ENCODE measurements at regions not wholly inside any gene's neighbourhood (a gene's known extent, or its start where the extent isn't known, plus 50 kb on each side); places are given as distances from the start of the nearest gene placed in this dataset.

GRCh38 chr17:45730192-45730591 is 53.9 kb upstream of the CRHR1 start:
- H3K27ac ChIP-seq = no peak overlapping the region
- no peak overlapping the region for H3K4me3 ChIP-seq (ENCODE audit: low read depth, low read length)
- TF ChIP-seq, protein P1, sequence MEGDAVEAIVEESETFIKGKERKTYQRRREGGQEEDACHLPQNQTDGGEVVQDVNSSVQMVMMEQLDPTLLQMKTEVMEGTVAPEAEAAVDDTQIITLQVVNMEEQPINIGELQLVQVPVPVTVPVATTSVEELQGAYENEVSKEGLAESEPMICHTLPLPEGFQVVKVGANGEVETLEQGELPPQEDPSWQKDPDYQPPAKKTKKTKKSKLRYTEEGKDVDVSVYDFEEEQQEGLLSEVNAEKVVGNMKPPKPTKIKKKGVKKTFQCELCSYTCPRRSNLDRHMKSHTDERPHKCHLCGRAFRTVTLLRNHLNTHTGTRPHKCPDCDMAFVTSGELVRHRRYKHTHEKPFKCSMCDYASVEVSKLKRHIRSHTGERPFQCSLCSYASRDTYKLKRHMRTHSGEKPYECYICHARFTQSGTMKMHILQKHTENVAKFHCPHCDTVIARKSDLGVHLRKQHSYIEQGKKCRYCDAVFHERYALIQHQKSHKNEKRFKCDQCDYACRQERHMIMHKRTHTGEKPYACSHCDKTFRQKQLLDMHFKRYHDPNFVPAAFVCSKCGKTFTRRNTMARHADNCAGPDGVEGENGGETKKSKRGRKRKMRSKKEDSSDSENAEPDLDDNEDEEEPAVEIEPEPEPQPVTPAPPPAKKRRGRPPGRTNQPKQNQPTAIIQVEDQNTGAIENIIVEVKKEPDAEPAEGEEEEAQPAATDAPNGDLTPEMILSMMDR (IDR thresholded peaks at IDR 0.05; ENCODE audit: low read depth, low read length) = no peak
- H3K9me3 ChIP-seq (ENCODE audit: severe bottlenecking) = peaks cover 17% of the 10 kb centered on the region
- DNase-seq = no peak
- H3K36me3 ChIP-seq = no peaks in the 10 kb centered on the region
- H3K27me3 ChIP-seq (ENCODE audit: insufficient read depth, low read depth, severe bottlenecking) = no peaks in the 10 kb centered on the region

DNA sequence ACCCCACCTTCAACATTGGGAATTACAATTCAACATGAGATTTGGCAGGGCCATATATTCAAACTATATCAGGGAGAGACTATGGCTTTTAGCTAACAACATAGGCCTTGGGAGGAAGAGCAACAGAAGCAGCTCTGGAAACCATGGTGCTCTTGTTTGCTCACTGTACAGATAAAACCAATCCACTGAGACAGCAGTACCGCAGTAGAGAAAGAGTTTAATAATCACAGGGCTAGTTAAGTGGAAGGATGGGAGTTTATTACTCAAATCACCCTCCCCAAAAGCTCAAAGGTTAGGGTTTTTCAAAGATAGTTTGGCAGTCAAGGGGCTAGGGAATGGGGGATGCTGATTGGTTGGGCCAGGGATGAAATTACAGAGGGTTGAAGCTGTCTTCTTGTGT is 52.7 kb upstream of the CRHR1 start:
- peaks cover 17% of the 10 kb centered on the region for H3K9me3 ChIP-seq (ENCODE audit: severe bottlenecking)
- no peak overlapping the region for H3K27ac ChIP-seq
- TF ChIP-seq, protein P1 (IDR thresholded peaks at IDR 0.05; ENCODE audit: low read depth, low read length) = no peak
- no peaks in the 10 kb centered on the region for H3K36me3 ChIP-seq
- H3K4me3 ChIP-seq (ENCODE audit: low read depth, low read length) = no peak overlapping the region
- DNase-seq = no peak
- no peaks in the 10 kb centered on the region for H3K27me3 ChIP-seq (ENCODE audit: insufficient read depth, low read depth, severe bottlenecking)

DNA sequence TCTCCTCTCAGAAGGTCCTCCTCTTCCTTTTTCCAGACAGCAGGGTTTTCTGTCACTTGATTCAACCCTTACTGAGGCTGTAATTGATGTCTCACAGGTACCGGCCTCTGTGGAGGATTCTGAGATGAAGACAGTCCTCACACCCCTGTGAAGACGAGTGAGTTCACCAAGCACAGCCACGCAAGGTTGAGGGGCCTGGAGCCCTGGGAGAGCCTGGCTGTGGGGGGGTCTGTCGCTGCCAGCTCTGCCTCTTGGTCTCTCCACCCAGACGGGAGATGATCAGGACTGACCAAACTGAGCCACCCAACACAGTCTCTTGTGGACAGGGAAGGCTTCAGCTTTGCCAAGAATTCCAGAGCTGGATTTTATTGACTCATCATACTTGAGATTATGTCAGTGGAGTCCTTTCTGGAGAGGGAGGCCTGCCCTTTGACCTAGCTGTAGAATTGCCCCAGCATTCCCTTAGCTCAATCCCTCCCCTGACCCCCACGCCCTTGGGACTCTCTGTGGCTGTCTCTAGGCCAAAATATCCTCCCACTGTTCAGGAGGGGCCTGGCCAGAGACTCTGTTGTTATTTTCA is 51.1 kb upstream of the CRHR1 start:
- Histone ChIP-seq H3K9me3 (ENCODE audit: severe bottlenecking) (peaks cover 17% of the 10 kb centered on the region), H3K27me3 (ENCODE audit: insufficient read depth, low read depth, severe bottlenecking) (no peaks in the 10 kb centered on the region), H3K27ac (no peak overlapping the region), H3K36me3 (no peaks in the 10 kb centered on the region), H3K4me3 (ENCODE audit: low read depth, low read length) (no peak overlapping the region)
- no peak for DNase-seq
- TF ChIP-seq, protein P1 (IDR thresholded peaks at IDR 0.05; ENCODE audit: low read depth, low read length) = no peak

DNA sequence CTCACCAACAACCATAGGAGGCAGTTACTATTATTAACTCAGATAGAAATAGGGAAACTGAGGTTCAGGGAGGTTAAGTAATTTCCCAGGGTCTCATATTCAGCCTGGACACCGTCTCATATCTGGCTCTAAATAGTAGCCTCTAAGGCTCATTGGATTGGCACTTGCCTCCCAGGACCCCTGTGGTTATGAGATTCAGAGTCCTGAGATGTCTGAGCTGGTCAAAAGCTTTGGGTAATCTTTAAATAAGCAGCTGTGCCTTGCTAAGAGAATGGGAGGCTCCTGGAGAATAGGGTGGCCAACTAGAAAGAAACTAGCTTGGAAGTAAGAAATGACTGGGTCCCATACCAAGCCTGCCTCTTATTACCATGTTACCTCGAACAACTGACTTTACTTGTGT is 50.3 kb upstream of the CRHR1 start:
- no peaks in the 10 kb centered on the region for H3K36me3 ChIP-seq
- TF ChIP-seq, protein P1 (IDR thresholded peaks at IDR 0.05; ENCODE audit: low read depth, low read length) = no peak
- peaks cover 17% of the 10 kb centered on the region for H3K9me3 ChIP-seq (ENCODE audit: severe bottlenecking)
- no peak overlapping the region for H3K27ac ChIP-seq
- no peak overlapping the region for H3K4me3 ChIP-seq (ENCODE audit: low read depth, low read length)
- DNase-seq = no peak
- no peaks in the 10 kb centered on the region for H3K27me3 ChIP-seq (ENCODE audit: insufficient read depth, low read depth, severe bottlenecking)

All from WERI-Rb-1 (cell line).